ENCODE measurements at regions not wholly inside any gene's neighbourhood (a gene's known extent, or its start where the extent isn't known, plus 50 kb on each side); places are given as distances from the start of the nearest gene placed in this dataset.

GRCh38 chr3:188102861-188103547 is 51.0 kb upstream of the LPP start:
- Histone ChIP-seq H3K4me3 (replicated peaks in 1 of 2; ENCODE audit: low read depth in 1 of 2, low read length in 2 of 2) (no peak overlapping the region), H3K36me3 (ENCODE audit: control insufficient read depth in 1 of 2, insufficient read depth in 2 of 2, low read length in 2 of 2) (no peaks in the 10 kb centered on the region), H4K20me1 (ENCODE audit: insufficient read depth) (no peaks in the 10 kb centered on the region), H3K27ac (ENCODE audit: low read depth, low read length) (no peak overlapping the region), H3K4me1 (ENCODE audit: control insufficient read depth in 1 of 2, insufficient read depth in 2 of 2, low read length in 2 of 2) (no peaks in the 10 kb centered on the region), H3K4me2 (ENCODE audit: low read length) (no peak overlapping the region), H3K9me3 (ENCODE audit: control insufficient read depth in 1 of 2, insufficient read depth in 1 of 2, low read depth in 1 of 2, low read length in 2 of 2) (peaks cover 0 to 5% of the 10 kb centered on the region in 2 experiments; a peak in 2 of 4 replicates), H3K9ac (ENCODE audit: low read length) (no peak overlapping the region), H3K27me3 (ENCODE audit: insufficient read depth, low read length) (no peaks in the 10 kb centered on the region), H2AFZ (ENCODE audit: low read depth, low read length, poor library complexity, severe bottlenecking) (no peak overlapping the region), H3K79me2 (ENCODE audit: insufficient read depth, low read length) (no peaks in the 10 kb centered on the region), H3K9me2 (ENCODE audit: insufficient read depth) (no peaks in the 10 kb centered on the region)
- intact Hi-C loops (cut with micrococcal nuclease), result no loop called here
- DNase-seq (ENCODE audit: low read depth, low spot score) (no peak), ATAC-seq (no peak)
- ChIA-PET POLR2A (no interaction called here), RAD21 (ENCODE audit: low non-redundant PET in 1 of 2, low total read pairs in 2 of 2, uncharacterized antibody in 2 of 2, unreplicated experiment in 2 of 2) (no interaction called here), CTCF (no interaction called here)
- no peak for TF ChIP-seq ZBTB33 (IDR thresholded peaks at IDR 0.05; ENCODE audit: extremely low read depth, insufficient replicate concordance, low read length)
- TF ChIP-seq ZFX (IDR thresholded peaks at IDR 0.05), result no peak
- no TSS peak for BruUV-seq (replicated peaks)

GRCh38 chr3:188104050-188104449 is 49.9 kb upstream of the LPP start:
- TF ChIP-seq YY1 (IDR thresholded peaks at IDR 0.05; ENCODE audit: extremely low read depth, insufficient replicate concordance, low read depth, low read length) (no peak), EZH2 (IDR thresholded peaks at IDR 0.05) (no peak), SRF (IDR thresholded peaks at IDR 0.05; ENCODE audit: low read depth) (no peak), FOSL1 (IDR thresholded peaks at IDR 0.05; ENCODE audit: low read depth) (no peak), TCF7L2 (IDR thresholded peaks at IDR 0.05; ENCODE audit: borderline replicate concordance, extremely low read depth, insufficient read depth, insufficient read length) (no peak), JUND (IDR thresholded peaks at IDR 0.05) (no peak), RAD21 (IDR thresholded peaks at IDR 0.05; ENCODE audit: low read depth) (no peak), CEBPB (IDR thresholded peaks at IDR 0.05; ENCODE audit: low read depth) (no peak), CBX3 (IDR thresholded peaks at IDR 0.05; ENCODE audit: low read depth) (no peak), ELF1 (IDR thresholded peaks at IDR 0.05; ENCODE audit: borderline replicate concordance, low read depth) (no peak), EZH2phosphoT487 (IDR thresholded peaks at IDR 0.05; ENCODE audit: borderline replicate concordance) (no peak), REST (IDR thresholded peaks at IDR 0.05; ENCODE audit: low read depth) (no peak), POLR2AphosphoS5 (IDR thresholded peaks at IDR 0.05; ENCODE audit: low read depth, low read length) (no peak), ZFX (IDR thresholded peaks at IDR 0.05) (no peak)
- Histone ChIP-seq H3K4me3 (replicated peaks in 1 of 2; ENCODE audit: low read depth in 1 of 2, low read length in 2 of 2) (no peak overlapping the region), H3K9me3 (ENCODE audit: control insufficient read depth in 1 of 2, insufficient read depth in 1 of 2, low read depth in 1 of 2, low read length in 2 of 2) (peaks cover 0 to 5% of the 10 kb centered on the region in 2 experiments; a peak in 2 of 4 replicates), H3K4me2 (ENCODE audit: low read length) (no peak overlapping the region; the same call in 1 of the 2 replicates), H3K79me2 (ENCODE audit: insufficient read depth, low read length) (no peaks in the 10 kb centered on the region), H3K4me1 (ENCODE audit: control insufficient read depth in 1 of 2, insufficient read depth in 2 of 2, low read length in 2 of 2) (no peaks in the 10 kb centered on the region), H3K36me3 (ENCODE audit: control insufficient read depth in 1 of 2, insufficient read depth in 2 of 2, low read length in 2 of 2) (no peaks in the 10 kb centered on the region), H4K20me1 (ENCODE audit: insufficient read depth) (no peaks in the 10 kb centered on the region), H2AFZ (ENCODE audit: low read depth, low read length, poor library complexity, severe bottlenecking) (no peak overlapping the region), H3K27ac (ENCODE audit: low read depth, low read length) (no peak overlapping the region), H3K9me2 (ENCODE audit: insufficient read depth) (no peaks in the 10 kb centered on the region), H3K9ac (ENCODE audit: low read length) (no peak overlapping the region), H3K27me3 (ENCODE audit: insufficient read depth, low read length) (no peaks in the 10 kb centered on the region)
- RAD21 ChIA-PET (ENCODE audit: low non-redundant PET in 1 of 2, low total read pairs in 2 of 2, uncharacterized antibody in 2 of 2, unreplicated experiment in 2 of 2), result no interaction called here
- CTCF ChIA-PET, result no interaction called here
- ATAC-seq (no peak), DNase-seq (ENCODE audit: low read depth, low spot score) (no peak)
- BruUV-seq (replicated peaks), result no TSS peak
- intact Hi-C loops (cut with micrococcal nuclease), result no loop called here
- POLR2A ChIA-PET, result no interaction called here

All from HCT116 (cell line).